ENCODE measurements at regions not wholly inside any gene's neighbourhood (a gene's known extent, or its start where the extent isn't known, plus 50 kb on each side); places are given as distances from the start of the nearest gene placed in this dataset.

- no peak for DNase-seq (ENCODE audit: low spot score)
These were observed 983.4 kb upstream of the PRMT6 start for GRCh38 chr1:106072909-106073600.

GRCh38 chr1:106080608-106081325, 975.7 kb upstream of the PRMT6 start:
- no peak for DNase-seq (ENCODE audit: low spot score)

- no peak for DNase-seq (ENCODE audit: low spot score)
These were observed 945.4 kb upstream of the PRMT6 start for GRCh38 chr1:106111044-106111443.

GRCh38 chr1:106113851-106114250, 942.6 kb upstream of the PRMT6 start:
- DNase-seq (ENCODE audit: low spot score), result no peak

GRCh38 chr1:106120789-106121188, 935.7 kb upstream of the PRMT6 start:
- no peak for DNase-seq (ENCODE audit: low spot score)

- no peak for DNase-seq (ENCODE audit: low spot score)
These were observed 934.7 kb upstream of the PRMT6 start for GRCh38 chr1:106121728-106122127.

GRCh38 chr1:106134561-106134960, 921.9 kb upstream of the PRMT6 start:
- no peak for DNase-seq (ENCODE audit: low spot score)

- DNase-seq (ENCODE audit: low spot score), result no peak
These were observed 883.4 kb upstream of the PRMT6 start for GRCh38 chr1:106173101-106173500.

GRCh38 chr1:106178791-106179190, 877.7 kb upstream of the PRMT6 start:
- no peak for DNase-seq (ENCODE audit: low spot score)

GRCh38 chr1:106181866-106182265, 874.6 kb upstream of the PRMT6 start:
- no peak for DNase-seq (ENCODE audit: low spot score)

- no peak for DNase-seq (ENCODE audit: low spot score)
These were observed 871.4 kb upstream of the PRMT6 start for GRCh38 chr1:106185089-106185488.

GRCh38 chr1:106189780-106190179, 866.7 kb upstream of the PRMT6 start:
- no peak for DNase-seq (ENCODE audit: low spot score)

GRCh38 chr1:106194206-106194605, 862.3 kb upstream of the PRMT6 start:
- DNase-seq (ENCODE audit: low spot score), result no peak

- DNase-seq (ENCODE audit: low spot score), result no peak
These were observed 855.8 kb upstream of the PRMT6 start for GRCh38 chr1:106200711-106201110.

GRCh38 chr1:106207185-106207584, 849.3 kb upstream of the PRMT6 start:
- no peak for DNase-seq (ENCODE audit: low spot score)

GRCh38 chr1:106217765-106218164, 838.7 kb upstream of the PRMT6 start:
- no peak for DNase-seq (ENCODE audit: low spot score)

GRCh38 chr1:106222403-106222802, 834.1 kb upstream of the PRMT6 start:
- no peak for DNase-seq (ENCODE audit: low spot score)

GRCh38 chr1:106223213-106223612, 833.3 kb upstream of the PRMT6 start:
- no peak for DNase-seq (ENCODE audit: low spot score)

- no peak for DNase-seq (ENCODE audit: low spot score)
These were observed 832.0 kb upstream of the PRMT6 start for GRCh38 chr1:106224426-106224825.

GRCh38 chr1:106225403-106225802, 831.1 kb upstream of the PRMT6 start:
- DNase-seq (ENCODE audit: low spot score), result no peak

- DNase-seq (ENCODE audit: low spot score), result no peak
These were observed 829.9 kb upstream of the PRMT6 start for GRCh38 chr1:106226550-106226949.

GRCh38 chr1:106232128-106232527, 824.3 kb upstream of the PRMT6 start:
- DNase-seq (ENCODE audit: low spot score), result no peak

- DNase-seq (ENCODE audit: low spot score), result no peak
These were observed 823.0 kb upstream of the PRMT6 start for GRCh38 chr1:106233511-106233910.

GRCh38 chr1:106249365-106249764, 807.1 kb upstream of the PRMT6 start:
- no peak for DNase-seq (ENCODE audit: low spot score)
